NCI-H2196 (cell line): ENCODE measurements at regions not wholly inside any gene's neighbourhood (a gene's known extent, or its start where the extent isn't known, plus 50 kb on each side); places are given as distances from the start of the nearest gene placed in this dataset.
"Not testable (repeated sequence)": the region's sequence is repeated elsewhere in the genome, so short reads cannot be mapped to it uniquely, and the experiment has no call there.

ENCODE experiments used
- DNase-seq: peaks from one replicate; lab custom pipeline; 2025; ENCODE audit not compliant: unreplicated experiment; lab: John Stamatoyannopoulos, UW

- DNase-seq: no peak
These were observed 273.7 kb downstream of the CETN3 start for GRCh38 chr5:90135779-90136378.

DNA sequence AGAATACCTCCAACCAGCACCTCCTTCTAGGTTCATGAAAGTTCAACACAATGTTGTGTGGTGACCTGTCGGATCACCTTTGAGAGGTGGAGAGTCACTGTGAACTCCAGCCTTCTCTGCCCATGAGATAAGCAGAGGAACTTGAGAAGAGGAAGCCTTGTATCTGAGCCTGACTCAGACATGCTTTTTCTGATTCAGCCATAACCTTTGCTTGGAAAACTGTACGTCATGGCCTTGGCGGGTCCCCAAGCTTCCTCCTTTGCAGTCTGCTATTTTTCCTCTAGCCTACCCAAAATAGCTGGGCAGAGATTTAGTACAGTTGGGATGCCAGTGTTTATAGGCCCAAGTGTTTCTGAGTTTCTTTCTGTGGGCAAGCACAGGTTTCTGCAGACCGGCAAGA lies 274.7 kb downstream of the CETN3 start:
- no peak for DNase-seq

GRCh38 chr5:90134381-90134780 lies 275.2 kb downstream of the CETN3 start:
- DNase-seq: no peak

GRCh38 chr5:90133941-90134340 lies 275.6 kb downstream of the CETN3 start:
- DNase-seq: no peak

DNA sequence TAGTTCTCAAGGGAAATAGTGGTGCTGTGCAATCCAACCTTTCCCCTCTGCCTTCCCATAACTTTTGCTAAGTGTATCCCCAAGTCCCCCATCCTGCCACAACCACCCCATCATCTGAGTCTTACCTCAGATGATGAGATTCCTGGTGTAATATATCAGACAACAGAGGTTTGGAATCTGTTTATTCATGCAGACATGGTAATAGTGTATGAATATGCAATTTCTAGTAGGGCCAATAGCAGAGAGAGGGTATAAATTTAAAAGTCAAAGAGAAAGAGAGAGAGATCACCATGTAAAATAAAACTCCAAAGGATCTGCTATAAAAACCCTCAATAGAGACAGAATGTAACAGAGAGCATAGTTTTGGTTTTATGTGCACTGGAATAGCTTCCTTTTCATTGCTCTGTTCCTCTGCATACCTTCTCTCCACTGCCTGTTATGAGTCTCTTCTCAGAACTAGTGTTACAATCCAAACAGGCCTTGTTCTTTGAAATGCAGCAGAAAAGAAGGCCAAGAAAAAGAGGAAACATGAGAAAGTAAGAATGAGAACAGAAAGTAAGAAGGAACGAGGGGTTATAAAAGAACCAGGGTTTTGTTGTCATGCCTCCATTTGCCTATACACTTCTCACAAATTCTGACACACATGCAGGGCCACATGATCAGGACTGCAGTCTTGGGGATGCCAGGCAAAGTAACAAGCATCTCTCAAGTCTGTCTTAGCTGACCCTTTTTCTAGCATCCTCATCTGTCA lies 278.0 kb downstream of the CETN3 start:
- DNase-seq: no peak

DNA sequence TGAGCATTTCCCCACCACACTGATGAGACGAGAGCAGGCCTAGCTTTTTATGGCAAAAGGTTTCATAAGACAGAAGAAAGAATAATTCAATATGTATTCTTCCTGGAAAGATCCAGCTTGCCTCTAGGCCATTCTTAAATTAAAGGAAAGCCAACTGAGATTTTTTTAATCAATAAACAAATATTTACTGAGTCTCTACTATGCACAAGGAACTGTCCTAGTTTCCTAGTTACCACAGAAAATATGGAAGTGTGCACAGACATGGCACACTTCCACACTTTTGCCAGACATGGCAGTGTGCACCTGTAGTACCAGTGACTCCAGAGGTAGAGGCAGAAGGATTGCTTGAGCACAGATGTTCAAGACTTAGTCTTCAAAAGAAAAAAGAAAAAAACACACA lies 281.0 kb downstream of the CETN3 start:
- no peak for DNase-seq

GRCh38 chr5:90119531-90119971 lies 290.0 kb downstream of the CETN3 start:
- no peak for DNase-seq

DNA sequence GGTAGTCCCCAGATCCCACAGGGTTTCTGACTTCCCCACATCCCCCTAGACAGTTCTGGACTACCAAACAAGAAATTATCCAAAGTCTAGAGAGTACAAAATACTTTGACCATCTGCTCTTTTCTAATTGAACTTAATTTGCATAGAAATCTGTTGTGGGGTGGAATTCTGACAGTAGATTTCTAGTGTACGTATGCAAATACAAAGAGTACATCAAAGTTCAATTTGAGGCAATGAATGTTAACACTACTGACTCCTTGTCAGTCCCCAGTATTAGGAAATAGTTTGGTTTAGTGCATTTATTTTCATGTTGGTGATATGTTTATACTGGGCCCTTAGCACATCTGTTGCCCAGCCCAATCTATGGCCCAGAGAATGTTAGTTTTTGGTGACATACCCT lies 292.6 kb downstream of the CETN3 start:
- no peak for DNase-seq

DNA sequence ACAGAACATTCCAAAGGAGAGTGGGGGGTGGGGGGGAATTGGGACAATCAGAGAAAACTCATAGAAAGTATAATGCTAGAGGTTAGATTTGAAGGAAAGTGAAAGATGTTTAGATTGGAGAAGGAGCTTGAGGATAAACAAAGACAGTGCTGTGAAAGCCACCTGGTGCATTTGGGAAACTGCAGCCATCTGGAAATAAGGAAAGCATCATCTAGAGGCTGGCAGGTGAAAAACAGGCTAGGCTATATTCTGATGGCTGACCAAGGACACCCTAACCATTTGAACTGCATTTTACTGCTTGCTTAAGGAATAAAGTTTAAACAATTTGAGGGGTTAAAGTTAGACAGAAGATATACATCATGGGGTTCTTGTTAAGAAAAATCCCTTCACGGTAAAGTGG lies 296.4 kb downstream of the CETN3 start:
- DNase-seq: no peak

- DNase-seq: no peak
These were observed 297.4 kb downstream of the CETN3 start for GRCh38 chr5:90112033-90112692.

GRCh38 chr5:90111364-90112032 lies 298.1 kb downstream of the CETN3 start:
- DNase-seq: no peak

DNA sequence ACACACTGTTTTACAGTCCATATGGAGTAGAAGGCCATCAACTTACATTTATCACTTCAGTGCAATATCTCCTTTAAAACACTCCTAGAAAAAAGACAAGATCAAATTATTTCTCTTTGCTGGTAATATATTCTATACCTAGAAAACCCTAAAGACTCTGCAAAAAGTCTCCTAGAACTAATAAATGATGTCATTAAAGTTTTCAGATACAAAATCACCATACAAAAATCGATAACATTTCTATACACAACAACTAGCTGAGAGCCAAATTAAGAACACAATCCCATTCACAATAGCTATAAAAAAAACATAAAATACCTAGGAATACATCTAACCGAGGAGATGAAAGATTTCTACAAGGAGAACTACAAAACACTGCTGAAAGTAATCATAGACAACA lies 300.3 kb downstream of the CETN3 start:
- no peak for DNase-seq

DNA sequence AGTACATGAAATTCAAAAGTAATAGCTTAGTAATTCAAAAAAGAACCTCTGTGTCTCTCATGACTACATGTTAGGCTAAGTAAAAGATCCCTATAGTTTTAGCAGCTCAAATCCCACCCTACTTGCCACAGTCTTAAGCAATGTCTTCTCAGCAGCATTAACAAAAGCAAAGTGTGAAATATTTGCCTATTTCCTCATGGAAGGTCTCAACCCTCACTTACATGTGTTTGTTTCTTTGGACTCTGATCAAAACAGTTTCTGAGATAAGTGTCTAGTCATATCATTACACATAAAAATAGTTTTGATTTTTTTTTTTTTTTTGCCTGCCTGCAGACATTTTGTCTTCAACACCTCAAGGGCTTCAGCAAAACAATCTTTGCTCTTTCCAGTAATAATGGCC lies 310.5 kb downstream of the CETN3 start:
- no peak for DNase-seq

- DNase-seq: no peak
These were observed 312.5 kb downstream of the CETN3 start for GRCh38 chr5:90097082-90097477.

DNA sequence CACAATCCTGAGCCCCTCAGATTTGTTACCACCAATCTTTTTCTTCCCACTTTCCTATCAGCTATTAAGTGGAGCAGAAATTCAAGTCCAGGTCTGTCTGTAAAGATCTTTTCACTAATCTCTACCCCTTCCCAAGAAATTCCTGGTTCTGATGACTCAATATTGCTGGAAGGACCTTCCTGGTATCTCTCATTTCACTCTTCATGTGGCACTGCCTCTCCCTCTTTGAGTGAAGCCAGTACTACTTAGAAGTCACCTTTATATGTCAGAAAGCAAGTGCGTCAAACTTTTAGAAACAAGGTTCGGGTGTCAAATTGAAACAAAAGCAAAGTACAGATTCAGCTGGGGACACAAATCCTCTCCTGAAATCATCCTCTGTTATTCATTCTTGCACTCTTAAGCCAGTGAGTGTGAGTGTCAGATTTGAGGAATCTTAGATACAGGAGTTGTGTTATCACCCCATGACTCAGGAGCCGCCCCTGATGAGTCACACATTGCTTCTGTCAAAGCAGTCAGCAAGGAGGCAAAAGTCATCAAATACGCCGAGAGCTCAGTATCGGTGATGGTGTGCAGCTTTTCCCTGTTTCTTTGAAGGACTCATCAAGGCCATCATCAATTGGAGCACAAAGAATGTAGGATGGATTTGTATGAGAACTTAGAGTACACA lies 313.0 kb downstream of the CETN3 start:
- no peak for DNase-seq

DNA sequence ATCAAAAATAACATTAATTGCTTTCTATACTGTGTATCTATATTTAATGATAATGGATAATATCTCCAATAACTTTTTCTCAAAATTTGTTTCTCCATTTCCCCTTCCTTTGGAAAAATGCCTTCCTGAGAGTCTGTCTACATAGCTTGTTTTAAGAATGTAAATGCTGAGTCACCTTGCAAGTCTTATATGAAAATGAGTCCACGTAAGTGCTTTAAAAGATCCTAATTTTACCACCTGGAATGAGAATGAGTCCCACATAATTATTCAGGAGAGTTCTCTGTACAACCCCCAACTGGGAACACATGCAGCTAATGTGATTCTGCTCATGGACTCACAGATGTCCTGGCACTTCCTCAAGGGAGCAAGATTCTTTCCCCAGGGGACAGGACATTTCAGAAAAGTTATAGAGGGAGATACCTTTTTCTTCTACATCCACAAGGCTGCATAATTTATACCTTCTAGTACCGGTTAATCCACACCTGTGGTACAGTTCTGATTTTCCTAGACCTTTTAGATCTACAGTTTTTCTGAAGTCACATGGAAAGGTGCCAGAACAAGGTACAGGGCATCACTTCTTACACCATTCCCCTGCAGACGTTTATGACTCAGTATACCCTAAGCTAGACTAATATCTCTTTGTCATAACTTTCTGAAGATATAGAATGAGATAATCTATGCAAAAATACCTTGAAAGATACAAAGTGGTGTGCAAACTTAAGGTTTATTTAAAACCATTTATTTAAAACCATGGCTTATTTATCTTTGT lies 314.1 kb downstream of the CETN3 start:
- DNase-seq: no peak

GRCh38 chr5:90093751-90094485 lies 315.6 kb downstream of the CETN3 start:
- no peak for DNase-seq

DNA sequence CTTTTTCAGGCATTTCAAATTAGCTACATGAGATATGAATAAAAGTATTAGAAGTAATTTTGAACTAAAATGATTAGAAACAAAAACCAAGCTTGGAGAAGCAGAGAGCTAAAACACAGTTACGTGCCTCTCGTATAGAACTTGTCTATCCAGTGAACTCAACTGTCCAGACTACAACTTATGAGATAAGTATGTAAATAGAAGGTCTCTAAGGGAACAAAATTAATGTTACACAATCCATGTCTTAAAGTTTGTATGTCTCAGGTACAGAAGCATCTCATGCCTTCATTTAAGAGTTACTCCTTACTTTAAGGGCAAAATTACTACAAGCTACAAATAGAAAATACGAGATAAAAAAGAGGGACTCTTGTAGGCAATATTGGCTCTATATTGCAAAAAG lies 316.8 kb downstream of the CETN3 start:
- no peak for DNase-seq

GRCh38 chr5:90084342-90084741 lies 325.2 kb downstream of the CETN3 start:
- no peak for DNase-seq

GRCh38 chr5:90073026-90073570 lies 336.5 kb downstream of the CETN3 start:
- not testable (repeated sequence) for DNase-seq
